Tibial nerve (tissue), 4 donors: ENCODE measurements at regions not wholly inside any gene's neighbourhood (a gene's known extent, or its start where the extent isn't known, plus 50 kb on each side); places are given as distances from the start of the nearest gene placed in this dataset.

ENCODE experiments used
- DNase-seq, 2 donors: peaks; one replicate each; pipeline ENCODE4 v3.0.0-alpha.2; 2019; ENCODE audit warnings: low spot score in 2 of 2
- H3K27ac ChIP-seq, 4 donors: fragments of 200-600 bp; sonication (generic) in 3 of 4; one replicate each; pipeline ENCODE4 v1.5.1; 2017 to 2019; ENCODE audit warnings: mild to moderate bottlenecking in 1 of 4
- H3K27me3 ChIP-seq, 2 donors: fragments of 200-600 bp; sonication (generic) in 1 of 2; one replicate each; pipeline versions ENCODE4 v1.5.1 to v1.6.0; 2017 to 2019
- H3K36me3 ChIP-seq, 3 donors: fragments of 200-600 bp; sonication (generic); one replicate each; pipeline ENCODE4 v1.5.1; 2018 to 2019
- H3K4me1 ChIP-seq, 4 donors: fragments of 200-600 bp; sonication (generic) in 3 of 4; one replicate each; pipeline ENCODE4 v1.5.1; 2017 to 2019
- H3K4me3 ChIP-seq, 4 donors: fragments of 200-600 bp; sonication (generic) in 3 of 4; one replicate each; pipeline ENCODE4 v1.5.1; 2017 to 2019; ENCODE audit warnings: mild to moderate bottlenecking in 1 of 4, moderate library complexity in 1 of 4
- H3K9me3 ChIP-seq, 4 donors: fragments of 200-600 bp; sonication (generic) in 3 of 4; one replicate each; pipeline ENCODE4 v1.5.1; 2017 to 2019
- EP300 ChIP-seq, 2 donors: sonication (generic); formaldehyde crosslinking; IDR thresholded peaks; one replicate each; pipeline ENCODE4 v1.6.1; 2017; ENCODE audit warnings: antibody characterized with exemption in 2 of 2, mild to moderate bottlenecking in 1 of 2
- POLR2A ChIP-seq, 2 donors: fragments of 450-650 bp; IDR thresholded peaks; one replicate each; pipeline ENCODE4 v1.6.1; 2017; ENCODE audit warnings: antibody characterized with exemption in 2 of 2, mild to moderate bottlenecking in 2 of 2, moderate library complexity in 2 of 2
- WGBS, 2 donors: methylation state at CpG; one replicate each; pipeline ENCODE4 v1.1.5; 2018; 5-methylcytosine and 5-hydroxymethylcytosine counted together
- TF ChIP-seq, protein P1 (sequence below), 5 experiments: fragments of 200-600 bp in 3 of 5; fragments of 450-650 bp in 2 of 5; sonication (generic) in 3 of 5; IDR thresholded peaks; one replicate each; pipeline ENCODE4 v1.5.1; 2016 to 2019; ENCODE audit warnings: antibody characterized with exemption in 5 of 5, mild to moderate bottlenecking in 3 of 5, moderate library complexity in 2 of 5

DNA sequence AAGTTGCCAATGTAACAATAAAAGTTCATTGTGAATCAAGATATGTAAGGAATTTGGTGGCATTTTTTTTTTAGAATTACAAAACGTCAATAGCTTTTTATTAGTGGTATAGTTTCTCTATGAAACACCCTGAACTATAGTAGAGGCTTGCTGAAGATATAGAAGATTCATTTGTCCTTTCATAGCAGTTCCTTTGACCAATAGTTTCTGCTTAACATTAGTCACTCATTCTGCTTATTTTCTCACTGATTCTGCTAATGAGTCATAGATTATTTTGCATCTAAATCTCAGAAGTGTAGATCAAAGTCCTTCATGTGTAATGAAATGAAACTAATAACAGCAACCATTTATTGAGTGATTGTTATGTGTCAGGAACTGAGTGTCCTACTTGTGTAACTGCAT lies 205.0 kb upstream of the TET2 start:
- H3K4me3 ChIP-seq = no peak overlapping the region
- no peaks in the 10 kb centered on the region for H3K27me3 ChIP-seq
- peaks cover 0 to 4% (median 3%) of the 10 kb centered on the region in 4 donors for H3K4me1 ChIP-seq
- TF ChIP-seq EP300 (IDR thresholded peaks at IDR 0.05) (no peak), POLR2A (IDR thresholded peaks at IDR 0.05) (no peak)
- TF ChIP-seq, protein P1, sequence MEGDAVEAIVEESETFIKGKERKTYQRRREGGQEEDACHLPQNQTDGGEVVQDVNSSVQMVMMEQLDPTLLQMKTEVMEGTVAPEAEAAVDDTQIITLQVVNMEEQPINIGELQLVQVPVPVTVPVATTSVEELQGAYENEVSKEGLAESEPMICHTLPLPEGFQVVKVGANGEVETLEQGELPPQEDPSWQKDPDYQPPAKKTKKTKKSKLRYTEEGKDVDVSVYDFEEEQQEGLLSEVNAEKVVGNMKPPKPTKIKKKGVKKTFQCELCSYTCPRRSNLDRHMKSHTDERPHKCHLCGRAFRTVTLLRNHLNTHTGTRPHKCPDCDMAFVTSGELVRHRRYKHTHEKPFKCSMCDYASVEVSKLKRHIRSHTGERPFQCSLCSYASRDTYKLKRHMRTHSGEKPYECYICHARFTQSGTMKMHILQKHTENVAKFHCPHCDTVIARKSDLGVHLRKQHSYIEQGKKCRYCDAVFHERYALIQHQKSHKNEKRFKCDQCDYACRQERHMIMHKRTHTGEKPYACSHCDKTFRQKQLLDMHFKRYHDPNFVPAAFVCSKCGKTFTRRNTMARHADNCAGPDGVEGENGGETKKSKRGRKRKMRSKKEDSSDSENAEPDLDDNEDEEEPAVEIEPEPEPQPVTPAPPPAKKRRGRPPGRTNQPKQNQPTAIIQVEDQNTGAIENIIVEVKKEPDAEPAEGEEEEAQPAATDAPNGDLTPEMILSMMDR (IDR thresholded peaks at IDR 0.05) = no peak
- no peak for DNase-seq
- 19 to 26% methylated on average over 1 of the region's 1 CpG for WGBS, 2 donors
- H3K9me3 ChIP-seq = no peaks in the 10 kb centered on the region
- peak overlapping the region in 1 of 4 donors; percentile 68 for H3K27ac ChIP-seq
- H3K36me3 ChIP-seq = no peaks in the 10 kb centered on the region

DNA sequence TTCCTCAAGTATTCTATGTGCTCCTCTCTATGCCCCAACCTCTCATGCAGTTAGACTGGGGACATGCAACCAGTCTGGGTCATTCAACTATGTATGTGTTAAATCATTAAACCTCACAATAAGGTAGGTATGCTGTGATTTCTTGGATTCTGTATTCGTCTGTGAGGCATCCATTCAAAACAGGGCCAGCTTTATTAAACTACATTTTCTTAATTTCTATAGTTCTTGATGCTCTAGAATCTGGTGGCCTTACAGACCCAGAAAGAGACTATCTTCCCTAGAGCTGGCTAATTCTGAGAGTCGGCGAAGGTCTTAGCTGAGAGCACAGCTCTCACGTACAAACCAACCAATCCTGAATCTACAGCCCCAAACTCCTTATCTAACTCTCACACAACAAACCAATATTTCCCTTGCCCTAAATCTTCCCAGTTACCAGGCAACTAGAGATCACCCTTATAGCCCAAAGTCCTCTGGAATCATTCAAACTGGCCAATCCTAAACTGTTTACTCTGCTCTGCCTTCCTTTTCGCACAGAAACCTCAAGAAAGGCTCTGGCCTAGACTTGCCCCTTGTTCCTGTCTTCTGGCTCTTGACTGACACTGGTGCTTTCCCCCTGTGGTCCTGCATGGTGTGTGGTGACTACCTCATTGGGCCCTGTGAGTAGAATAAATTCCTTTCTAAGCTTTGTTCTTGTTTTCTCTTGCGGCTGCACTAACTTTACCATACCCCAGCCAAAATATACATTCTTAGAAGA lies 203.5 kb upstream of the TET2 start:
- H3K4me1 ChIP-seq = peaks cover 0 to 4% (median 3%) of the 10 kb centered on the region in 4 donors
- H3K36me3 ChIP-seq = no peaks in the 10 kb centered on the region
- WGBS, 2 donors = 78 to 80% methylated on average over 6 of the region's 6 CpGs
- DNase-seq = no peak
- no peak overlapping the region for H3K27ac ChIP-seq
- no peaks in the 10 kb centered on the region for H3K27me3 ChIP-seq
- TF ChIP-seq EP300 (IDR thresholded peaks at IDR 0.05) = no peak
- TF ChIP-seq POLR2A (IDR thresholded peaks at IDR 0.05) = no peak
- TF ChIP-seq, protein P1 (IDR thresholded peaks at IDR 0.05) = no peak
- no peaks in the 10 kb centered on the region for H3K9me3 ChIP-seq
- no peak overlapping the region for H3K4me3 ChIP-seq

DNA sequence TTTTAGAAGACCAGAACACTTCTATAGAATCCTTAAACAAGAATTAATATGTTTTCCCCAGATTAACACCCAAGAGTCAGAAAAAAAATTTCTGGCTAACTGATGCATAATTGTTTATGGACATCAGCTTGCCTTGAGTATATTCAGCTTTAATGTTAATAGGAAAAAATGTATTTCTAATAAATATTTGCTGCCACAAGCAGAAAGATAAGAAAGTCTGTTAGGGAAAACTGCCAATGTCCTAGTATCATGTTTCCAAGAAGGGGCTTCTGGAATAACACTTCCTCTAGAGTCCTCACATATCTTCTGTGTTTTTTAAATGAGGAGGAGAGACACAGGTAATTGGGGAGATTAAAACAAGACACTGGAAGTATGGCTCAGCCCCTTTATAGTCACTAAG lies 202.1 kb upstream of the TET2 start:
- TF ChIP-seq EP300 (IDR thresholded peaks at IDR 0.05) = no peak
- TF ChIP-seq, protein P1 (IDR thresholded peaks at IDR 0.05) = no peak
- TF ChIP-seq POLR2A (IDR thresholded peaks at IDR 0.05) = no peak
- Histone ChIP-seq H3K36me3 (no peaks in the 10 kb centered on the region), H3K4me3 (no peak overlapping the region), H3K27ac (no peak overlapping the region), H3K4me1 (peaks cover 0 to 4% (median 3%) of the 10 kb centered on the region in 4 donors), H3K9me3 (no peaks in the 10 kb centered on the region), H3K27me3 (no peaks in the 10 kb centered on the region)
- DNase-seq = no peak

DNA sequence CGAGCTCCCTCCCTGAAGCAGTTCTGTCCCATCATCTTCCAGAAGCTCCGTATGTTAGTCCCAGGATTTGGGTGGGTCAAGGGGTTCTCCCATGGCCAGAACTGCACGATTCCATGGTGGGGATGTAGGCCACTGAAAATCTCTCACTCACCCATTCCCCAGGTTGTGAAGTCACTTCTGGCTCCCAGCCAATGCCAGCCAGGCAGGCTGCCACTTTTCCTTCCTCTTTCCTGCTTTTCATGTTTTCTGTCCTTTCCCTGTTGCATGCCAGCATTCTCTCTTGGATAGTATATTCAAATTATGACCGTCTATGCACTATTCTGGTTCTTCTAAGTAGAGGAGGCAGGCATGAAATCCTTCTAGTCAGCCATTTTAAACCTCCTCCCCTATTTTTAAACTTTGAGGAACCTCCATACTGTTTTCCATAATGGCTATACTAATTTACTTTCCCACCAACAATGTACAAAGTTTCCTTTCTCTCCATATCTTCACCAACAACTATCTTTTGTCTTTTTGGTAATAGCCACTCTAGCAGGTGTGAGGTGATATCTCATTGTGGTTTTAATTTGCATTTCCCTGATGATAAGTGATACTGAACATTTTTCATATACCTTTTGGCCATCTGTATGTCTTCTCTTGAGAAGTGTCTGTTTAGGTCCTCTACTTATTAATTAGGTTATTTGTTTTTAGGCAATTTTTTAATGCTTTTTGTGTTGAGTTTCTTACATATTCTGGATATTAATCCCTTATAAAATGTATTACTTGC lies 182.1 kb upstream of the TET2 start:
- 72 to 88% methylated on average over 4 of the region's 4 CpGs for WGBS, 2 donors
- Histone ChIP-seq H3K4me3 (no peak overlapping the region), H3K27me3 (no peaks in the 10 kb centered on the region), H3K9me3 (peaks cover 0 to 19% (median 0%) of the 10 kb centered on the region in 4 donors), H3K27ac (no peak overlapping the region), H3K36me3 (no peaks in the 10 kb centered on the region), H3K4me1 (peaks cover 0 to 5% (median 0%) of the 10 kb centered on the region in 4 donors)
- no peak for DNase-seq
- TF ChIP-seq, protein P1 (IDR thresholded peaks at IDR 0.05) = no peak
- TF ChIP-seq EP300 (IDR thresholded peaks at IDR 0.05) = no peak
